Fibroblast of skin of left quadriceps (primary cell): ENCODE measurements at regions not wholly inside any gene's neighbourhood (a gene's known extent, or its start where the extent isn't known, plus 50 kb on each side); places are given as distances from the start of the nearest gene placed in this dataset.

ENCODE experiments used
- DNase-seq, 2 experiments: peaks; one replicate each; pipeline ENCODE4 v3.0.0-alpha.2; 2013; ENCODE audit warnings: low read depth in 2 of 2

- no peak for DNase-seq
These were observed 167.5 kb downstream of the NTMT2 start for GRCh38 chr1:170313306-170313705.

GRCh38 chr1:170316270-170316669, 170.5 kb downstream of the NTMT2 start:
- DNase-seq = no peak

GRCh38 chr1:170318141-170318540, 172.4 kb downstream of the NTMT2 start:
- no peak for DNase-seq

- DNase-seq = no peak
These were observed 173.0 kb downstream of the NTMT2 start for GRCh38 chr1:170318736-170319135.

DNA sequence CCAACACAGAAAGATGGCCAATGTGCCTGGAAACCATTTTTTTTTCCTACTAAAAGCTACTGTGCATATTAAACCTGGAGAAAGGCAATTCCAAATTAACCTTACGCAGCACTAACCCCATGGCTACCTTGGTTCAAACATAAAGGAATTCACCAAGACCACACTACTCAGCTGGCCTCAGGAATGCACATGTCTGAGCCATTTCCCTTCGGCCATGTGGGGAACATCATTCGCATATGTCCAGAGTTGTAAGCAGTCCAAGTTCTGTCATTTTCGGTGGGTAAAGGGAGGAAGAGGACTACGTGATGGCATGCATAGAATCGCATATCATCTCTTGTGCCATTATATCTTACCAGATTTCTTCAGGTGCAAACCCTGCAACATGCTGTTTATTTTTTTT, 175.4 kb downstream of the NTMT2 start:
- DNase-seq = peak in 1 of 2 experiments; percentile 26

DNA sequence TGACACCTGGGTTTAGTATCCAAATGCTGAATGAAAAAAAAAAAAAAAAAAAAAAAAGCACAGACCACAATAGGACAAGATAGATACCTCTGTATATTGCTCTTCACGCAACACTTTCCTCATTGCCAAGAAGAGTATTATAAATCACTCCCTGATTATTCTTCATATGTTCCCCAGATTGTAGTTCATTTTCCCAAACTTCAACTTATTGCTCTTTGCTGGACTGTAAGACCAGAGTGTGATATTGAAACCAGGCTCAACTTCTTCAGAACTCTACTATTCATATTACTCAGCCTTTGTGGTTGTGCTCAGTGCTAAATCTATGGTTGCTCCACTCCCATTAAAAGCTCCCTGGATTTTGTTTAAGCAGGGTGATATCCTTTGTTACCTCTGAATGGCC, 180.4 kb downstream of the NTMT2 start:
- DNase-seq = peak in 1 of 2 experiments; percentile 46

DNA sequence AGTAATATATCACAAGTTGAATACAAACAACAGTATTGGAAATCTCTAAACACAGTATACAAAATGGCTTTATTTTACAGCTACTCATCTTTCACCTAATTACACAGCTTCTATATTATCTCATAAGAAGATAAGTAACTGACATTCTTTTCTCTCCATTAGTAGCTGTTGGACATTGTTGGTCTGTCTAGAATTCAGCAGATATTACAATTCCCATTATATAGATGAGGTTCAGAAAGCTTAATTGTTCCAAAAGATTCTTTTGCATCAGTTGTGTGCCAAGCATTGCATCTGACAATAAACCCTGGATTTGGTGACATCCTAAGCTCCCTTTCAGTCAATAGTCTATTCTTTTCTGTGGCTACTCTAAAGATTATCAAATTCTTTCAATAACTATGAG, 187.0 kb downstream of the NTMT2 start:
- no peak for DNase-seq

- DNase-seq = no peak
These were observed 191.7 kb downstream of the NTMT2 start for GRCh38 chr1:170337413-170337994.

GRCh38 chr1:170339534-170339933, 192.4 kb upstream of the GORAB start:
- DNase-seq = no peak

- peak in 1 of 2 experiments; percentile 16 for DNase-seq
These were observed 191.7 kb upstream of the GORAB start for GRCh38 chr1:170340308-170340707.

GRCh38 chr1:170351366-170351946, 180.5 kb upstream of the GORAB start:
- DNase-seq = no peak

DNA sequence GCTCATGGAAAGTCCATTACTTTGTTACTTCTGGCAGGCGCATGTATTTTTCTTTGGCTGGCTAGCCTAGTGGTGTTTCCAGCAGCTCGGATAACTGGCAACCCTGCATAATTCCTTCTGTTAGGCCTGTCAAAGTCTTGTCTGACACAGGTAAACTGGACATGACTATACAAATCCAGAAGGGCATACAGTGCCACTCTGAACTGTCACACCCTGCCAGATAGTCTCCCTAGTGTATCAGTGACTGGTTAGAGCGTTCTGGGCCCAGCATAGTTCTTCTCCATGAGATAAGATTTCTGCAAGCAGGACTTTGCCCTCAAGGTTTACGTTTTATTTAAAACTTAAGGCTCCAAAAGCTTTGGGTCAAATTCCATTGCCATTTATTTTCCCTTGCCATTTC, 177.7 kb upstream of the GORAB start:
- no peak for DNase-seq

GRCh38 chr1:170354690-170355089, 177.3 kb upstream of the GORAB start:
- DNase-seq = no peak

DNA sequence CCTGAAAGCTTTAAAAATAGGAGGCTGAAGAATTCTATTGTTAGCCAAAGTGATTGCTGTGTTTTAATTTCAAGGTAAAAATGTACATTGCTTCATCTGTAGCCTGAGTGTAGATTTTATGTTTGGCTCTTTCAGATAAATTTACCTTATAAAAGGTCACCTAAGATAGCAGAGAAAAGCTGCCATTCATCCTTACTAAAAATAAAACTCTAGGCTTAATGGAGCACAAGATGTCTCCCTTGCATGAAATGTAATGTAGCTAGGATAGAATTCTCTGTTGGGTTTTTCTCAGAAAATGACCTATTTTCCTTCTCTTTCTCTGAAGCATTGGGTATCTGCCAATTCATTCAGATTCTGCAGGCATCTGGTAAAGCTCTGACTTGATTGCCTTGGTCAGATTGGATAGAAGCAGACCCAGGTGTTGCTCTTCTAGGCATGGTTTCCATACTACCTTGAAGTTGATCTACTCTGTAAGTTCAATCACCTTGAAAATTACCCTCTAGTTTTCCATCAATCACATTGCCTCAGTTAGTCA, 176.6 kb upstream of the GORAB start:
- no peak for DNase-seq

DNA sequence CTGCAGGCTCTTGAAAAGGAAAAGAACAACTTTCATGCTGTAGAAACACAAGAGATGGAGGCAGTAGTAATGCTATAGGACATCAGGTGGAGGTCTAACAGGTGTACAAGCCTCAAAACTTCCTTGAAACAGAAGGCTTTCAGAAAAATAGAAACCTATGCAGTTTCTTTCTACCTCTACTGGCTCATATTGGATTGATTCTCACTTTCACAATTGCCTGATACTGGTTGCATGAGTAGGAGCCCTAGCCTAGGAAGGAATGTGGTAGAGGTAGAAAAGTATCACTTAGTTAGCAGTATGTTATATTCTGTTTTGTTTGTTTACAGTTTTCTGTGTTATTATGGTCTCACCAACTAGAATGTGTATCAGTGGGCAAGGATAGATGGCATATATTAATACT, 175.4 kb upstream of the GORAB start:
- DNase-seq = no peak

- DNase-seq = no peak
These were observed 174.2 kb upstream of the GORAB start for GRCh38 chr1:170357750-170358149.

DNA sequence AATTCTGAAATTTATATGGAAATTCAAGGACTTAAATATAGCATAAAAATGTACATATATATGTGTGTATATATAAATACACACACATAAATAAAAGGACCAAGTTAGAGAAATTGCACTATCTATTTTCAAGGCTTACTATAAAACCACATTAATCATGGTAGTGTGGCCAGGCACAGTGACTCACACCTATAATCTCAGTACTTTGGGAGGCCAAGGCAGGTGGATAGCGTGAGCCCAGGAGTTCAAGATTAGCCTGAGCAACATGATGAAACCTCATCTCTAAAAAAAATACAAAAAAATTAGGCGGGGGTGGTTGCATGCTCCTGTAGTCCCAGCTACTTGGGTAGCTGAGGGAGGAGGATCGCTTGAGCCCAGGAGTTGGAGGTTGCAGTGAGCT, 171.4 kb upstream of the GORAB start:
- DNase-seq = no peak

DNA sequence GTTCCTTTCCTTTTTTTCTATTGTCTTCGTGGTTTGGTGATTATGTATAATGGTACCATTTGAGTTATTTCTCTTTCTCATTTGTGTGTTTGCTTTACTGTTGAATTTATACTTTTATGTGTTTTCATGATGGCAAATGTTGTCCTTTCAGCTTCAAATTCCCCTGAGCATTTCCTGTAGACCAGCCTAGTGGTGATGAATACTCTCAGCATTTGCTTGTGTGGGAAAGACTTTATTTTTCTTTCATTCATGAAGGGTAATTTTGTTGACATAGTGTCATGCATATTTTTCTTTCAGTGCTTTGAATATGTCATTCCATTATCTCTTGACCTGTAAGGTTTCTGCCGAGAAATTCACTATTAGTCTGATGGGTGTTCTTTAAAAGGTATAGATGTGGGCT, 166.6 kb upstream of the GORAB start:
- DNase-seq = no peak

GRCh38 chr1:170366980-170367379, 165.0 kb upstream of the GORAB start:
- DNase-seq = no peak

DNA sequence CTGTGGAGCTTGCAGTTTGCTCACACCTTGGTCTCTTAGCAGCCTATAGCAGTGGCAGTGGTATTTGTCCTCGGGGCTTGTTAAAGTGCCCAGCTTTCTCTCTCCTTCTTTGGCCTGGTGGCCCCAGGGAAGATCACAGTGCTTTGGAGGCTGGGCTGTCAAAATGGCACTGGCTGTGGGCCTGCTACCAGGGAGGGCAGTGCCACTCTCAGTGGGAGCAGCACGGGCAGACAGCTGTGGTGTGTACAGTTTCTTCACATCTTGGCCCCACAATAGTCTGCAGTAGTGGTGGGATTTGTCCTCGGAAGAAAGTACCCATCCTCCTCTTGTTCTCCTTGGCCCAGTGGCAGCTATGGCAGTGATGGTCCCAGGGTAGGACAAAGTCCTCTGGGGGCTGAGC, 164.4 kb upstream of the GORAB start:
- DNase-seq = no peak

- DNase-seq = no peak
These were observed 163.0 kb upstream of the GORAB start for GRCh38 chr1:170369000-170369399.

- no peak for DNase-seq
These were observed 162.5 kb upstream of the GORAB start for GRCh38 chr1:170369417-170369816.

GRCh38 chr1:170370087-170370486, 161.9 kb upstream of the GORAB start:
- DNase-seq = no peak
